ENCODE measurements at regions not wholly inside any gene's neighbourhood (a gene's known extent, or its start where the extent isn't known, plus 50 kb on each side); places are given as distances from the start of the nearest gene placed in this dataset.

DNA sequence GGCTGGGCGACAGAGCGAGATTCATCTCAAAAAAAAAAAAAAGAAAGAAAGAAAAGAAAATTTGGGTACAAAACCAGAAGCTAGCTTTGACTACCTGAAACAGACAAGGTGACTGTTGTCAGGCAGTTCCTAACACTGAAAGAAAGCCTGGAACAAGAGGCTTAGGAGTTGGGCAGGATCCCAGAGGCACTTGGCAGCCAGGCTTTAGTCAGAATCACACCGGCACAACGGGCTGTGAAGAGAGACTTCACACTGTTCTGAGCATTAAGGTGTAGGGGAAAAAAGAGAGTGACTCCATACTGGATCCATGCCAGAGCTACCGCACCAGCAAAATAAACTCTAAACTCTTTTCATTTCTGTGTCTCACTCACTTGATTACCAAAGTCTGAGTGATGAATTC is 130.8 kb downstream of the ZNF467 start:
- Histone ChIP-seq H3K79me2 (ENCODE audit: low read length) (no peaks in the 10 kb centered on the region), H3K4me2 (ENCODE audit: low read depth, low read length) (no peak overlapping the region), H3K9me2 (replicated peaks; ENCODE audit: insufficient read depth, low read length) (no peaks in the 10 kb centered on the region), H3F3A (ENCODE audit: insufficient read depth, low read length) (no peaks in the 10 kb centered on the region), H2AFZ (ENCODE audit: low read length) (no peak overlapping the region), H3K9me3 (replicated peaks; ENCODE audit: insufficient read depth, low read length) (no peaks in the 10 kb centered on the region), H3K36me3 (replicated peaks; ENCODE audit: insufficient read depth, low read length) (no peaks in the 10 kb centered on the region), H3K9ac (ENCODE audit: low read length) (no peak overlapping the region), H3K4me3 (ENCODE audit: low read length) (no peak overlapping the region), H3K27me3 (replicated peaks; ENCODE audit: insufficient read depth, low read length) (no peaks in the 10 kb centered on the region), H3K4me1 (ENCODE audit: low read length) (no peaks in the 10 kb centered on the region), H4K20me1 (ENCODE audit: insufficient read depth, low read length) (no peaks in the 10 kb centered on the region), H3K27ac (ENCODE audit: low read length) (no peak overlapping the region)
- TF ChIP-seq EZH2phosphoT487 (IDR thresholded peaks at IDR 0.05; ENCODE audit: low read length): no peak
- TF ChIP-seq EZH2 (optimal IDR thresholded peaks at IDR 0.05; ENCODE audit: low read depth, low read length): no peak
- TF ChIP-seq, protein P1, sequence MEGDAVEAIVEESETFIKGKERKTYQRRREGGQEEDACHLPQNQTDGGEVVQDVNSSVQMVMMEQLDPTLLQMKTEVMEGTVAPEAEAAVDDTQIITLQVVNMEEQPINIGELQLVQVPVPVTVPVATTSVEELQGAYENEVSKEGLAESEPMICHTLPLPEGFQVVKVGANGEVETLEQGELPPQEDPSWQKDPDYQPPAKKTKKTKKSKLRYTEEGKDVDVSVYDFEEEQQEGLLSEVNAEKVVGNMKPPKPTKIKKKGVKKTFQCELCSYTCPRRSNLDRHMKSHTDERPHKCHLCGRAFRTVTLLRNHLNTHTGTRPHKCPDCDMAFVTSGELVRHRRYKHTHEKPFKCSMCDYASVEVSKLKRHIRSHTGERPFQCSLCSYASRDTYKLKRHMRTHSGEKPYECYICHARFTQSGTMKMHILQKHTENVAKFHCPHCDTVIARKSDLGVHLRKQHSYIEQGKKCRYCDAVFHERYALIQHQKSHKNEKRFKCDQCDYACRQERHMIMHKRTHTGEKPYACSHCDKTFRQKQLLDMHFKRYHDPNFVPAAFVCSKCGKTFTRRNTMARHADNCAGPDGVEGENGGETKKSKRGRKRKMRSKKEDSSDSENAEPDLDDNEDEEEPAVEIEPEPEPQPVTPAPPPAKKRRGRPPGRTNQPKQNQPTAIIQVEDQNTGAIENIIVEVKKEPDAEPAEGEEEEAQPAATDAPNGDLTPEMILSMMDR (IDR thresholded peaks at IDR 0.05; ENCODE audit: low read length): no peak
- no peak for DNase-seq

- Histone ChIP-seq H3K36me3 (replicated peaks; ENCODE audit: insufficient read depth, low read length) (no peaks in the 10 kb centered on the region), H3K27me3 (replicated peaks; ENCODE audit: insufficient read depth, low read length) (no peaks in the 10 kb centered on the region), H3F3A (ENCODE audit: insufficient read depth, low read length) (no peaks in the 10 kb centered on the region), H4K20me1 (ENCODE audit: insufficient read depth, low read length) (no peaks in the 10 kb centered on the region), H3K9me2 (replicated peaks; ENCODE audit: insufficient read depth, low read length) (no peaks in the 10 kb centered on the region), H3K4me1 (ENCODE audit: low read length) (no peaks in the 10 kb centered on the region), H3K27ac (ENCODE audit: low read length) (no peak overlapping the region), H3K9me3 (replicated peaks; ENCODE audit: insufficient read depth, low read length) (no peaks in the 10 kb centered on the region), H2AFZ (ENCODE audit: low read length) (no peak overlapping the region), H3K9ac (ENCODE audit: low read length) (no peak overlapping the region), H3K4me3 (ENCODE audit: low read length) (no peak overlapping the region), H3K79me2 (ENCODE audit: low read length) (no peaks in the 10 kb centered on the region), H3K4me2 (ENCODE audit: low read depth, low read length) (no peak overlapping the region)
- no peak for DNase-seq
- TF ChIP-seq EZH2 (optimal IDR thresholded peaks at IDR 0.05; ENCODE audit: low read depth, low read length): no peak
- TF ChIP-seq, protein P1 (IDR thresholded peaks at IDR 0.05; ENCODE audit: low read length): no peak
Measured at GRCh38 chr7:149638566-149639320, 134.6 kb downstream of the ZNF467 start.

- Histone ChIP-seq H3K36me3 (replicated peaks; ENCODE audit: insufficient read depth, low read length) (no peaks in the 10 kb centered on the region), H3K9ac (ENCODE audit: low read length) (no peak overlapping the region), H3K27me3 (replicated peaks; ENCODE audit: insufficient read depth, low read length) (no peaks in the 10 kb centered on the region), H3K4me1 (ENCODE audit: low read length) (no peaks in the 10 kb centered on the region), H3K79me2 (ENCODE audit: low read length) (no peaks in the 10 kb centered on the region), H3F3A (ENCODE audit: insufficient read depth, low read length) (no peaks in the 10 kb centered on the region), H3K9me2 (replicated peaks; ENCODE audit: insufficient read depth, low read length) (no peaks in the 10 kb centered on the region), H3K4me3 (ENCODE audit: low read length) (no peak overlapping the region), H2AFZ (ENCODE audit: low read length) (no peak overlapping the region), H3K4me2 (ENCODE audit: low read depth, low read length) (no peak overlapping the region), H3K9me3 (replicated peaks; ENCODE audit: insufficient read depth, low read length) (no peaks in the 10 kb centered on the region), H3K27ac (ENCODE audit: low read length) (no peak overlapping the region), H4K20me1 (ENCODE audit: insufficient read depth, low read length) (no peaks in the 10 kb centered on the region)
- TF ChIP-seq EZH2phosphoT487 (IDR thresholded peaks at IDR 0.05; ENCODE audit: low read length) (no peak), EZH2 (optimal IDR thresholded peaks at IDR 0.05; ENCODE audit: low read depth, low read length) (no peak)
- TF ChIP-seq, protein P1 (IDR thresholded peaks at IDR 0.05; ENCODE audit: low read length): no peak
- no peak for DNase-seq
Measured at GRCh38 chr7:149637911-149638565, 135.3 kb downstream of the ZNF467 start.
